Breast epithelium (tissue), 4 donors: ENCODE measurements at regions not wholly inside any gene's neighbourhood (a gene's known extent, or its start where the extent isn't known, plus 50 kb on each side); places are given as distances from the start of the nearest gene placed in this dataset.

Experiments
- DNase-seq, 2 donors: peaks; one replicate each; pipeline ENCODE4 v3.0.0-alpha.2; 2019; ENCODE audit warnings: low spot score in 2 of 2
- H3K27ac ChIP-seq, 2 donors: fragments of 200-600 bp; sonication (generic) in 1 of 2; one replicate each; pipeline ENCODE4 v1.5.1; 2016 to 2019; ENCODE audit warnings: mild to moderate bottlenecking in 1 of 2
- H3K27me3 ChIP-seq, 2 donors: fragments of 200-600 bp; sonication (generic) in 1 of 2; one replicate each; pipeline versions ENCODE4 v1.5.1 to v1.6.0; 2017 to 2019; ENCODE audit warnings: control low read depth in 1 of 2, mild to moderate bottlenecking in 1 of 2
- H3K36me3 ChIP-seq: fragments of 200-600 bp; one replicate; pipeline ENCODE4 v1.5.1; 2019
- H3K4me1 ChIP-seq, 2 donors: fragments of 200-600 bp; sonication (generic); one replicate each; pipeline ENCODE4 v1.5.1; 2016 to 2019; ENCODE audit warnings: control low read depth in 1 of 2
- H3K4me3 ChIP-seq, 3 donors: fragments of 200-600 bp; sonication (generic); 1 replicate in 2 of 3; 2 replicates in 1 of 3; pipeline ENCODE4 v1.5.1; 2016 to 2019; ENCODE audit warnings: mild to moderate bottlenecking in 3 of 3, moderate library complexity in 2 of 3
- H3K9me3 ChIP-seq, 2 donors: fragments of 200-600 bp; sonication (generic) in 1 of 2; one replicate each; pipeline ENCODE4 v1.5.1; 2016 to 2019; ENCODE audit warnings: control low read depth in 1 of 2
- CTCF ChIP-seq, 3 donors: fragments of 450-650 bp; IDR thresholded peaks; one replicate each; pipeline ENCODE4 v1.5.1; 2016 to 2017; ENCODE audit warnings: antibody characterized with exemption in 3 of 3, mild to moderate bottlenecking in 3 of 3, moderate library complexity in 3 of 3
- POLR2A ChIP-seq: fragments of 450-650 bp; IDR thresholded peaks from one replicate; pipeline ENCODE4 v1.6.1; 2016; ENCODE audit warnings: antibody characterized with exemption, mild to moderate bottlenecking, moderate library complexity
- POLR2AphosphoS5 ChIP-seq, 3 donors: sonication (generic); formaldehyde crosslinking; IDR thresholded peaks; one replicate each; pipeline ENCODE4 v1.6.1; 2017; ENCODE audit warnings: antibody characterized with exemption in 3 of 3
- intact Hi-C: fragments of 100-400 bp; cut with DNase I; formaldehyde crosslinking; loops from one replicate; pipeline ENCODE4 v1.15.1; 2023; ENCODE audit warnings: low total_unique reads

DNA sequence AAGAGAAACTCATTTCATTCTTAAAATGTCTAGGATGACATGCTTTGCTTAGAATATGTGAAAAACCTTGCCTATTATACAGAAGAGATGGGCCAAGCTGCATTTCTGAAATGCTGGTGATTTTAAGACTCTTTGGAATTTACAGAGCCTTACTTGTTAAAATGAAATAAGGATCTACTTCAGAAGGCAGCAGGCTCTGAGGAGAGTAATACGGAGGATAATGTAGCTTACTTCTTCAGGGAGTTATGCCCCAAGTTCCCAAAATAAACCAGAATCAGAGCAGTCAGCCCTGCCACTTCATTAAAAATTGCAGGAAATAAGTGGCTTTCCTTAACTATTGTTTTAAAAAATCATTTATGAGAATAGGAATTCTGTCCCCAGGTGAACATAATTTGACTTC, 1000.3 kb upstream of the RAG2 start:
- H3K27ac ChIP-seq: no peak overlapping the region
- no peak for DNase-seq
- no peaks in the 10 kb centered on the region for H3K36me3 ChIP-seq
- H3K27me3 ChIP-seq: no peaks in the 10 kb centered on the region
- H3K4me3 ChIP-seq: no peak overlapping the region
- H3K9me3 ChIP-seq: peaks cover 0 to 7% of the 10 kb centered on the region in 2 donors
- H3K4me1 ChIP-seq: no peaks in the 10 kb centered on the region
- intact Hi-C loops: no loop called here
- TF ChIP-seq POLR2AphosphoS5 (IDR thresholded peaks at IDR 0.05) (no peak), CTCF (IDR thresholded peaks at IDR 0.05) (no peak), POLR2A (no peak)

DNA sequence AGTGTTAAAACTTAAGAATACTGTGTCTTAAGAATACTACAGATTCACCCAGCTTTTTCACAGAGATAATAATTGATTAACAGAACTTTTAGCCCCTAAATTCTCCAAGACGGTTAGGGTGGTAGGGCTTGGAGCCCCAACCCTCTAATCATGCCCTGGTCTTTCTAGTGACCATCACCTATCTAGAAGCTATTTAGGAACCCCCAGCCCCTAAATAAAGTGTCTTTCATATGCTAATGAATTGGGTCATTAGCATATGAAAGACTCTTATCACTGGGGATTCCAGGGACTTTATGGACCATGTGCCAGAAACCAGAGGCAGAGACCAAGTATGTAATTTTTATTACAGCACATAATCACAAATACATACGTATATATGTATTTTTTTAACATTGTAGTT, 999.7 kb upstream of the RAG2 start:
- no peaks in the 10 kb centered on the region for H3K27me3 ChIP-seq
- intact Hi-C loops: no loop called here
- peaks cover 0 to under 1% of the 10 kb centered on the region in 2 donors for H3K9me3 ChIP-seq
- H3K36me3 ChIP-seq: no peaks in the 10 kb centered on the region
- no peaks in the 10 kb centered on the region for H3K4me1 ChIP-seq
- H3K4me3 ChIP-seq: no peak overlapping the region
- DNase-seq: no peak
- no peak for TF ChIP-seq POLR2AphosphoS5 (IDR thresholded peaks at IDR 0.05)
- TF ChIP-seq POLR2A: no peak
- TF ChIP-seq CTCF (IDR thresholded peaks at IDR 0.05): no peak
- H3K27ac ChIP-seq: no peak overlapping the region

GRCh38 chr11:37595845-37596244, 997.8 kb upstream of the RAG2 start:
- H3K27ac ChIP-seq: no peak overlapping the region

GRCh38 chr11:37574361-37574760, 976.3 kb upstream of the RAG2 start:
- Histone ChIP-seq H3K4me3 (no peak overlapping the region), H3K36me3 (no peaks in the 10 kb centered on the region), H3K4me1 (no peaks in the 10 kb centered on the region), H3K27me3 (no peaks in the 10 kb centered on the region), H3K27ac (no peak overlapping the region), H3K9me3 (peaks cover 0 to 4% of the 10 kb centered on the region in 2 donors)
- TF ChIP-seq POLR2AphosphoS5 (IDR thresholded peaks at IDR 0.05) (no peak), CTCF (IDR thresholded peaks at IDR 0.05) (no peak), POLR2A (no peak)
- no peak for DNase-seq
- intact Hi-C loops: no loop called here

More at GRCh38 chr11:37595845-37596244, 997.8 kb upstream of the RAG2 start:
- no peaks in the 10 kb centered on the region for H3K36me3 ChIP-seq
- no peaks in the 10 kb centered on the region for H3K4me1 ChIP-seq
- H3K9me3 ChIP-seq: no peaks in the 10 kb centered on the region
- DNase-seq: no peak
- no peak overlapping the region for H3K4me3 ChIP-seq
- TF ChIP-seq POLR2A (no peak), CTCF (IDR thresholded peaks at IDR 0.05) (no peak), POLR2AphosphoS5 (IDR thresholded peaks at IDR 0.05) (no peak)
- H3K27me3 ChIP-seq: no peaks in the 10 kb centered on the region
- intact Hi-C loops: no loop called here

GRCh38 chr11:37572491-37573171, 974.6 kb upstream of the RAG2 start:
- no peaks in the 10 kb centered on the region for H3K36me3 ChIP-seq
- DNase-seq: no peak
- H3K27ac ChIP-seq: no peak overlapping the region
- H3K4me3 ChIP-seq: no peak overlapping the region
- intact Hi-C loops: no loop called here
- H3K9me3 ChIP-seq: peaks cover 0 to 4% of the 10 kb centered on the region in 2 donors
- H3K4me1 ChIP-seq: no peaks in the 10 kb centered on the region
- no peak for TF ChIP-seq POLR2A
- TF ChIP-seq POLR2AphosphoS5 (IDR thresholded peaks at IDR 0.05): no peak
- TF ChIP-seq CTCF (IDR thresholded peaks at IDR 0.05): no peak
- no peaks in the 10 kb centered on the region for H3K27me3 ChIP-seq
